Right lobe of liver (tissue), 4 donors: ENCODE measurements at regions not wholly inside any gene's neighbourhood (a gene's known extent, or its start where the extent isn't known, plus 50 kb on each side); places are given as distances from the start of the nearest gene placed in this dataset.

Source experiments
- POLR2A ChIP-seq: fragments of 450-650 bp; IDR thresholded peaks from one replicate; pipeline ENCODE4 v1.6.1; 2017; ENCODE audit warnings: antibody characterized with exemption, mild to moderate bottlenecking
- TF ChIP-seq, protein P1 (sequence below), 4 donors: fragments of 200-600 bp in 3 of 4; fragments of 450-650 bp in 1 of 4; IDR thresholded peaks; one replicate each; pipeline versions ENCODE4 v1.5.1 to v1.8.0; 2016 to 2022; ENCODE audit warnings: antibody characterized with exemption in 4 of 4, mild to moderate bottlenecking in 2 of 4
- donor health status: DM: no; HTN: no; CAD: no.
- donor health status: DM: no; HTN: no; CAD: no.
- donor health status: DM: no; HTN: yes; CAD: no.

DNA sequence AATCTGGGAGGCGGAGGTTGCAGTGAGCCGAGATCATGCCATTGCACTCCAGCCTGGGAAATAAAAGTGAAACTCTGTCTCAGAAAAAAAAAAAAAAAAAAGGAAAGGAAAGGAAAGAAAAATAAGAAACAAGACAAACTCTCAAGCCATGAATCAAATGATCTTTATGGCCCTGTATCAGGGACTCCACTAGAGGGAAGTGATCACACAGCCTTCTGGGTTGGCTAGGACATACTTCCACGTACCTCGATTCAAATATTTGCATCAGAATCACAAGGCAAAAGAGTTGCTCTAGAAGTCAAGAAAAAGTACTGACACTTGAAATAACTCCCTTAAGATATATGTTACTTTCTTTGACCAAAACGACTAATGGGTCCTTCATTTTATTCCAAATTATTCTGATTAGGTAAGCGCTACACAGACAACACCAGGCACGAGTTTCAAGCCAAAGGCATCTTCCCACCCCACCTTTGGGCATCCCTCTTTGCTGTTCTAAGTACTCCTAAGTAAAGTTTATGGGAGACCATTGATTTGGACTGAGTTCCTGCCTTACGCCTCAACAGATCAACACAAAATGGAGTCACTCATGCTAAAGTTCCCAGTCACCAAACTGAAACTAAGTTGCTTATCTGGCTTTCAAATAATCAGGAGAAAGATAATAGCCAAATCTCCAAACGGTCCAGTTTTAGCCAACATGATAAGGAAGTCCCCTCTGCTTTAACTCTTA is 77.5 kb upstream of the NT5E start:
- no peak for TF ChIP-seq POLR2A
- TF ChIP-seq, protein P1, sequence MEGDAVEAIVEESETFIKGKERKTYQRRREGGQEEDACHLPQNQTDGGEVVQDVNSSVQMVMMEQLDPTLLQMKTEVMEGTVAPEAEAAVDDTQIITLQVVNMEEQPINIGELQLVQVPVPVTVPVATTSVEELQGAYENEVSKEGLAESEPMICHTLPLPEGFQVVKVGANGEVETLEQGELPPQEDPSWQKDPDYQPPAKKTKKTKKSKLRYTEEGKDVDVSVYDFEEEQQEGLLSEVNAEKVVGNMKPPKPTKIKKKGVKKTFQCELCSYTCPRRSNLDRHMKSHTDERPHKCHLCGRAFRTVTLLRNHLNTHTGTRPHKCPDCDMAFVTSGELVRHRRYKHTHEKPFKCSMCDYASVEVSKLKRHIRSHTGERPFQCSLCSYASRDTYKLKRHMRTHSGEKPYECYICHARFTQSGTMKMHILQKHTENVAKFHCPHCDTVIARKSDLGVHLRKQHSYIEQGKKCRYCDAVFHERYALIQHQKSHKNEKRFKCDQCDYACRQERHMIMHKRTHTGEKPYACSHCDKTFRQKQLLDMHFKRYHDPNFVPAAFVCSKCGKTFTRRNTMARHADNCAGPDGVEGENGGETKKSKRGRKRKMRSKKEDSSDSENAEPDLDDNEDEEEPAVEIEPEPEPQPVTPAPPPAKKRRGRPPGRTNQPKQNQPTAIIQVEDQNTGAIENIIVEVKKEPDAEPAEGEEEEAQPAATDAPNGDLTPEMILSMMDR (IDR thresholded peaks at IDR 0.05), result peak; percentile 24 to 49 (median 41)
